A673 (cell line): ENCODE measurements at regions not wholly inside any gene's neighbourhood (a gene's known extent, or its start where the extent isn't known, plus 50 kb on each side); places are given as distances from the start of the nearest gene placed in this dataset.

Experiments
- BruUV-seq: library from RNA; stranded (reverse); fragments of 400-500 nt; replicated peaks from 2 replicates; lab custom pipeline; 2021; lab: Mats Ljungman, UMichigan
- CTCF ChIA-PET: fragments of 300-600 bp; sonication (Branson Sonifier 250); formaldehyde crosslinking; loops from one replicate; lab custom pipeline; 2022; ENCODE audit warnings: antibody characterized with exemption; lab: Charles Lee
- POLR2A ChIA-PET: fragments of 300-600 bp; sonication (Branson Sonifier 250); formaldehyde crosslinking; loops from one replicate; lab custom pipeline; 2022; ENCODE audit warnings: antibody characterized with exemption; ENCODE audit not compliant: low non-redundant PET; lab: Charles Lee
- DNase-seq: peaks from one replicate; pipeline ENCODE4 v3.0.0-alpha.2; 2015; ENCODE audit warnings: low spot score
- H3K27ac ChIP-seq: fragments of 200-600 bp; sonication (generic); 2 replicates; pipeline ENCODE4 v1.5.1; 2016; ENCODE audit warnings: mixed run types, low read depth, mild to moderate bottlenecking, mixed read lengths, antibody characterized with exemption, low read length; ENCODE audit not compliant: poor library complexity, severe bottlenecking
- H3K27me3 ChIP-seq: fragments of 200-600 bp; sonication (generic); replicated peaks from 2 replicates; pipeline ENCODE4 v1.6.1; 2017; ENCODE audit warnings: mixed run types, low read depth, mild to moderate bottlenecking, mixed read lengths, antibody characterized with exemption, low read length; ENCODE audit not compliant: insufficient read depth, poor library complexity
- H3K36me3 ChIP-seq: fragments of 200-600 bp; sonication (generic); 2 replicates; pipeline ENCODE4 v1.6.1; 2016; ENCODE audit warnings: mixed run types, mild to moderate bottlenecking, mixed read lengths, antibody characterized with exemption, low read length; ENCODE audit not compliant: insufficient read depth, poor library complexity, severe bottlenecking
- H3K4me1 ChIP-seq: fragments of 200-600 bp; sonication (generic); 2 replicates; pipeline ENCODE4 v1.6.1; 2017; ENCODE audit warnings: mixed run types, mild to moderate bottlenecking, mixed read lengths, antibody characterized with exemption, low read length; ENCODE audit not compliant: insufficient read depth, poor library complexity, severe bottlenecking
- H3K4me3 ChIP-seq: fragments of 200-600 bp; sonication (generic); 2 replicates; pipeline ENCODE4 v1.5.1; 2016; ENCODE audit warnings: low read depth, mixed run types, mild to moderate bottlenecking, mixed read lengths, low read length; ENCODE audit not compliant: poor library complexity, severe bottlenecking
- H3K9me3 ChIP-seq: fragments of 200-600 bp; sonication (generic); 2 replicates; pipeline ENCODE4 v1.6.1; 2016; ENCODE audit warnings: mixed run types, low read depth, mild to moderate bottlenecking, mixed read lengths, antibody characterized with exemption, low read length; ENCODE audit not compliant: poor library complexity, severe bottlenecking
- CTCF ChIP-seq: fragments of 300-800, 200-600 bp; sonication (generic); conservative IDR thresholded peaks from 2 replicates; pipeline ENCODE4 v1.5.1; 2017; ENCODE audit warnings: low read depth, mild to moderate bottlenecking, antibody characterized with exemption, low read length, moderate library complexity, mixed read lengths
- EZH2 ChIP-seq: fragments of 200-600 bp; sonication (generic); IDR thresholded peaks from 2 replicates; pipeline ENCODE4 v1.6.1; 2017; ENCODE audit warnings: borderline replicate concordance, low read depth, mild to moderate bottlenecking, mixed read lengths, antibody characterized with exemption, low read length; ENCODE audit not compliant: poor library complexity, severe bottlenecking
- intact Hi-C: fragments of 100-400 bp; cut with micrococcal nuclease; formaldehyde crosslinking; loops from one replicate; pipeline ENCODE4 v1.10.0; 2022; ENCODE audit not compliant: unreplicated experiment

GRCh38 chr18:56309104-56309503 lies 329.3 kb downstream of the TXNL1 start:
- H3K9me3 ChIP-seq = no peaks in the 10 kb centered on the region
- CTCF ChIA-PET = no interaction called here
- no peak overlapping the region for H3K27ac ChIP-seq
- intact Hi-C loops = no loop called here
- DNase-seq = no peak
- H3K27me3 ChIP-seq = no peaks in the 10 kb centered on the region
- no peak overlapping the region for H3K4me3 ChIP-seq
- POLR2A ChIA-PET = no interaction called here
- no TSS peak for BruUV-seq
- H3K36me3 ChIP-seq = no peaks in the 10 kb centered on the region
- TF ChIP-seq EZH2 (no peak), CTCF (no peak)
- no peaks in the 10 kb centered on the region for H3K4me1 ChIP-seq

- no peak for TF ChIP-seq CTCF
- TF ChIP-seq EZH2 = no peak
- no TSS peak for BruUV-seq
- Histone ChIP-seq H3K36me3 (no peaks in the 10 kb centered on the region), H3K27me3 (no peaks in the 10 kb centered on the region), H3K4me3 (no peak overlapping the region), H3K4me1 (no peaks in the 10 kb centered on the region), H3K27ac (no peak overlapping the region), H3K9me3 (no peaks in the 10 kb centered on the region)
- intact Hi-C loops = no loop called here
- peak; percentile 8 for DNase-seq
- POLR2A ChIA-PET = no interaction called here
- CTCF ChIA-PET = no interaction called here
These were observed 330.8 kb downstream of the TXNL1 start for GRCh38 chr18:56307354-56308170.

- DNase-seq = no peak
- Histone ChIP-seq H3K27me3 (no peaks in the 10 kb centered on the region), H3K36me3 (no peaks in the 10 kb centered on the region), H3K4me3 (no peak overlapping the region), H3K27ac (no peak overlapping the region), H3K9me3 (no peaks in the 10 kb centered on the region), H3K4me1 (no peaks in the 10 kb centered on the region)
- CTCF ChIA-PET = no interaction called here
- intact Hi-C loops = no loop called here
- no peak for TF ChIP-seq EZH2
- POLR2A ChIA-PET = no interaction called here
- no TSS peak for BruUV-seq
These were observed 331.6 kb downstream of the TXNL1 start for GRCh38 chr18:56306797-56307196.
